GM23248 (cell line): ENCODE measurements at regions not wholly inside any gene's neighbourhood (a gene's known extent, or its start where the extent isn't known, plus 50 kb on each side); places are given as distances from the start of the nearest gene placed in this dataset.

Source experiments
- EZH2 ChIP-seq: fragments of 200-600 bp; sonication (generic); IDR thresholded peaks from 2 replicates; pipeline ENCODE4 v1.6.1; 2018; ENCODE audit warnings: antibody characterized with exemption, mild to moderate bottlenecking; ENCODE audit not compliant: insufficient read depth, poor library complexity, severe bottlenecking
- EZH2phosphoT487 ChIP-seq: fragments of 200-600 bp; sonication (generic); IDR thresholded peaks from 2 replicates; pipeline ENCODE4 v1.6.1; 2018; ENCODE audit warnings: antibody characterized with exemption, moderate library complexity, mild to moderate bottlenecking, low read depth; ENCODE audit not compliant: insufficient read depth

- TF ChIP-seq EZH2phosphoT487 (no peak), EZH2 (no peak)
Measured at GRCh38 chr12:42639556-42639955, 50.0 kb upstream of the PRICKLE1 start.
